ENCODE measurements at regions not wholly inside any gene's neighbourhood (a gene's known extent, or its start where the extent isn't known, plus 50 kb on each side); places are given as distances from the start of the nearest gene placed in this dataset.

GRCh38 chr12:61798778-61799177, 461.4 kb upstream of the USP15 start:
- DNase-seq: no peak

GRCh38 chr12:61804301-61804700, 455.9 kb upstream of the USP15 start:
- no peak for DNase-seq

- no peak for DNase-seq
These were observed 451.3 kb upstream of the USP15 start for GRCh38 chr12:61808856-61809255.

GRCh38 chr12:61810486-61810885, 449.7 kb upstream of the USP15 start:
- no peak for DNase-seq

GRCh38 chr12:61821381-61821780, 438.8 kb upstream of the USP15 start:
- no peak for DNase-seq

- no peak for DNase-seq
These were observed 437.1 kb upstream of the USP15 start for GRCh38 chr12:61823102-61823501.

GRCh38 chr12:61846765-61847164, 413.4 kb upstream of the USP15 start:
- no peak for DNase-seq

GRCh38 chr12:61848893-61849292, 411.3 kb upstream of the USP15 start:
- DNase-seq: no peak

GRCh38 chr12:61853945-61854344, 406.3 kb upstream of the USP15 start:
- no peak for DNase-seq

- no peak for DNase-seq
These were observed 405.3 kb upstream of the USP15 start for GRCh38 chr12:61854902-61855301.

GRCh38 chr12:61857968-61858367, 402.2 kb upstream of the USP15 start:
- DNase-seq: no peak

GRCh38 chr12:61860451-61860850, 399.8 kb upstream of the USP15 start:
- no peak for DNase-seq

- DNase-seq: no peak
These were observed 397.2 kb upstream of the USP15 start for GRCh38 chr12:61862986-61863385.

- no peak for DNase-seq
These were observed 396.4 kb upstream of the USP15 start for GRCh38 chr12:61863811-61864210.

- no peak for DNase-seq
These were observed 390.4 kb upstream of the USP15 start for GRCh38 chr12:61869796-61870195.

GRCh38 chr12:61870658-61871484, 389.3 kb upstream of the USP15 start:
- no peak for DNase-seq

- DNase-seq: no peak
These were observed 388.8 kb upstream of the USP15 start for GRCh38 chr12:61871485-61871810.

GRCh38 chr12:61879229-61879628, 381.0 kb upstream of the USP15 start:
- no peak for DNase-seq

GRCh38 chr12:61880186-61880585, 380.0 kb upstream of the USP15 start:
- no peak for DNase-seq

- no peak for DNase-seq
These were observed 368.6 kb upstream of the USP15 start for GRCh38 chr12:61891632-61892031.

- no peak for DNase-seq
These were observed 366.0 kb upstream of the USP15 start for GRCh38 chr12:61894168-61894567.

GRCh38 chr12:61896436-61896835, 363.8 kb upstream of the USP15 start:
- no peak for DNase-seq

GRCh38 chr12:61902403-61902802, 357.8 kb upstream of the USP15 start:
- no peak for DNase-seq

- DNase-seq: no peak
These were observed 349.1 kb upstream of the USP15 start for GRCh38 chr12:61911113-61911512.

- no peak for DNase-seq
These were observed 344.8 kb upstream of the USP15 start for GRCh38 chr12:61915420-61915819.

Measured in left kidney (tissue), 1 donor.